Posterior cingulate gyrus (tissue), 11 donors: ENCODE measurements at regions not wholly inside any gene's neighbourhood (a gene's known extent, or its start where the extent isn't known, plus 50 kb on each side); places are given as distances from the start of the nearest gene placed in this dataset.
"Not testable (repeated sequence)": the region's sequence is repeated elsewhere in the genome, so short reads cannot be mapped to it uniquely, and the experiment has no call there.

Experiments
- DNase-seq, 10 donors: peaks; one replicate each; pipeline versions ENCODE4 v3.0.0 to v3.0.0-alpha.2; 2020 to 2021; ENCODE audit warnings: mixed read lengths in 3 of 10
- intact Hi-C: fragments of 100-400 bp; cut with DNase I; formaldehyde crosslinking; loops from one replicate; pipeline ENCODE4 v1.15.1; 2023

GRCh38 chr2:142586693-142587580 is 290.5 kb upstream of the KYNU start:
- peak in 1 of 10 donors; percentile 48 for DNase-seq
- intact Hi-C loops: no loop called here

- intact Hi-C loops: no loop called here
- no peak for DNase-seq
Measured at GRCh38 chr2:142585785-142586184, 291.7 kb upstream of the KYNU start.

- DNase-seq: no peak
- intact Hi-C loops: no loop called here
Measured at GRCh38 chr2:142582317-142582716, 295.1 kb upstream of the KYNU start.

DNA sequence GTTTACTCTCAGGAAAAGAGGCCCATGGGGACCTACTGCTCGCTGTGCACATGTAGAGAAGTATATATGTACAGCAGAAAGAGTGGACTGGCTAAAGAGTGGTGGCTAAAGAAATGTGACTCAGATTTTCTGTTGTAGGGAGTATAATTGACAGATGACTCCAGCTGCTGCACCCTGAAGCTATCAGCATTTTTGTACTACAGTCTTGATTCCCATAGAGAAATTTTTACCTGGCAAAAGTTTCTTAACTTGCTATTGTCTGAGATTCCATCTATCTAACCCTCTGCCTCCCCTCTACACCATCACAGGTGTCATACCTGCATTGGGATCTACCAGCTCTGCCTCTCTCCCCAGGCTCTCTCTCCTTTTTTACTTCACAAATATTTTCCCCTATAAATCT is 296.0 kb upstream of the KYNU start:
- intact Hi-C loops: no loop called here
- DNase-seq: no peak

DNA sequence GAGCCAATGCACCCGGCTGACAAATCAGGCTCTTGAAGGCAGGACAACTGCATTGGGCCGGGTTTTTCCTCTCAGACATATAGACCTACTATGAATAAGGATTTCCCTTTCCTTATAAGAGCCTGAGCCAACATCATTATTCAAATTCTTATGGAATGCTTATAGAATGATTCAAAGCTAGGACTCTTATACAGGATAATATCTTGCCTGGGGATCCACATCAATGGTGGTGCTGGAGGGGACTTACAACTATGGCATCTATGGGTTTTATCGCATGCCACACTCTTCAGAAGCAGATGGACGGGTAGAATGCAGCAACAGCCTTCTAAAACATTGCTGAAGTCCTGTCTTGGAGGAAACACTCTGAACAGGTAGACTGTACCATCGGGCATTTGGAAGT is 296.8 kb upstream of the KYNU start:
- no peak for DNase-seq
- intact Hi-C loops: no loop called here

GRCh38 chr2:142575561-142575960 is 301.9 kb upstream of the KYNU start:
- intact Hi-C loops: no loop called here
- no peak for DNase-seq

GRCh38 chr2:142574388-142574787 is 303.1 kb upstream of the KYNU start:
- intact Hi-C loops: no loop called here

GRCh38 chr2:142572346-142573132 is 304.9 kb upstream of the KYNU start:
- intact Hi-C loops: no loop called here

More at GRCh38 chr2:142574388-142574787, 303.1 kb upstream of the KYNU start:
- DNase-seq: no peak

GRCh38 chr2:142571934-142572333 is 305.5 kb upstream of the KYNU start:
- intact Hi-C loops: no loop called here
- DNase-seq: no peak

More at GRCh38 chr2:142572346-142573132, 304.9 kb upstream of the KYNU start:
- DNase-seq: no peak

DNA sequence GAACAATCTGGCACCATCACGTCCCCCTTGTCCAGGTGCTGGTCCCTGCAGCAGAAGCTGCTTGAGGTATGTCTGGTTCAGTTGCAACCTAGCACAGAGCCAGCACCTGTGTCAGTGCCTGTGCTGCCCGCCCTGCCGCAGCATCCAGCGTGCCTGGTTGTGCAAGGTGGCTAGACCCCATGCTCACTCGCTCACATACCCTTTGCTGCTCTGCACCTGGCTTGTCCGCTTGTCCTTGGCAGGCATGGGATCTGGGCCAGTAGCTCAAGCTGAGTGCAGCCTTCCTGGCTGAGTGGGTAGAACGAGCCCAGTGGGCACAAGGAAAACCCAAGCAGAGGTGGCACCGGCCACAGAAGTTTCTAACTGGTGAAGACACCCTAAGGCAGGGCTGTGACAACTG is 314.6 kb upstream of the KYNU start:
- DNase-seq: peak in 2 of 10 donors; percentile 49 to 73
- intact Hi-C loops: no loop called here

DNA sequence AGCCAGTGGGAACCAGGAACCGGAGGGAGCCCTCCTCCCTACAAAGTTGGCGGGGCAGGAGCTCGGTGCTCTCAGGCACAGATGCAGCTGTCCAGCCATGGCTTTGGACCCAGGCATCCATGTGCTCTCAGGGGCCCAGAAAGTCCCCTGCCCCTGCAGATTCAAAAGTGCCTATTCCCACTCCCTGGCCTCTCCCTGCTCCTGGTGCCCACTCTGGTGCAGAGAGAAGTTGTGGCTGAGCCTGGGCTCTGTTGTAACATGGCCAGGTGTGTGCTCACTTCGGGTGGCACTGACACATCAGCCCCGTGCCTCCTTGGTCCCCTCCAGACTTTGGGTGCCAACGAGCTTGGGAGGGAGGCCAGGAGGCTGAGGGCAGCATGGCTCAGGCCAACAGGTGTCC is 315.8 kb upstream of the KYNU start:
- DNase-seq: peak in 1 of 10 donors; percentile 78
- intact Hi-C loops: no loop called here

GRCh38 chr2:142557391-142557790 is 320.1 kb upstream of the KYNU start:
- intact Hi-C loops: no loop called here
- no peak for DNase-seq

DNA sequence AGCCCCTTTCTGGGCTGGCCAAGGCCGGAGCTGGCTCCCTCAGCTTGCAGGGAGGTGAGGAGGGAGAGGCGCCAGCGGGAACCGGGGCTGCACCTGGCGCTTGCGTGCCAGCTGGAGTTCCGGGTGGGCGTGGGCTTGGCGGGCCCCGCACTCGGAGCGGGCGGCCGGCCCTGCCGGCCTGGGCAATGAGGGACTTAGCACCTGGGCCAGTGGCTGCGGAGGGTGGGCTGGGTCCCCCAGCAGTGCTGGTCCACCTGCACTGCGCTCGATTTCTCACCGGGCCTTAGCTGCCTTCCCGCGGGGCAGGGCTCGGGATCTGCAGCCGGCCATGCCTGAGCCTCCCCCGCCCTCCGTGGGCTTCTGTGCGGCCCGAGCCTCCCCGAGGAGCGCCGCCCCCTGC is 331.5 kb upstream of the KYNU start:
- intact Hi-C loops: not testable (repeated sequence)
- peak in 2 of 10 donors; percentile 59 to 67 for DNase-seq

- no peak for DNase-seq
- intact Hi-C loops: no loop called here
Measured at GRCh38 chr2:142545036-142545435, 332.4 kb upstream of the KYNU start.

DNA sequence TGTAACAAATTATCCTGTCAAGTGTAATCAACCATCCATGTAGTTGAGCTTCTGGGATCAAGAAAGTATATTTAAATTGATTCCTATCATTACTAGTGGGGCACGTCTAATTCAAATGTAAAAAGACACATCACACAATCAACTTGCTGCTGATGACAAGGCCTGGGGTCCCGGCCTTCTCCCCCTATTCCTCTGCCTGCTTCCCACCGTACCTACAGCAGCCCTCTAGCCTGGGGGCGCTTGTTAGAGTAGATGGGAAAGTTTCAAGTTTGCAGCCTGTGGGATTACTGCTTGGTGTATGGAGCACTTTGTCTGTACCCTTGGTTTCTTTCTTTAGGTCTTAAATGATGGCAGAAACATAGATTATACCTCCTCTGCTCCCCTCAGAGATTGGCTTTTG is 333.3 kb upstream of the KYNU start:
- intact Hi-C loops: no loop called here
- no peak for DNase-seq

- no peak for DNase-seq
- intact Hi-C loops: no loop called here
Measured at GRCh38 chr2:142542431-142542910, 335.0 kb upstream of the KYNU start.

GRCh38 chr2:142536966-142537365 is 340.5 kb upstream of the KYNU start:
- intact Hi-C loops: no loop called here
- DNase-seq: no peak

DNA sequence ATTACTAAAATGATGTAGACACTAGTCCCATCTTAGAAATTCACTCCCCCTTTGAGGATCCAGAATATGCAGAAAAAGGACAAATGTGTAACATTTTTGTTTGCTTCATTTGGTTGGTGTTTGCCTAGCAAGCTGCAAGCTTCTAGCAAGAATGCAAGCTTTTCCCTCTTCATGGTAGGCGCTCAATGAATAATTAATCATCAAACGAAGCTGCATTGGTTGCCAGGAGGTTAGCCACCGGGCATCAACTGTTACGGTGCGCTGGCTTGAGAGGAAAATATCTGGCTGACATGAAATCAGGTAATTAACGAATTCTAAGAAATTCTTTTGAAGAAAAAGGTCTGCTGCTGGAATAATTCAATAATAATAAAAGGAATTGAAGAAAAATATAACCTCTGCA is 341.0 kb upstream of the KYNU start:
- intact Hi-C loops: no loop called here
- no peak for DNase-seq

DNA sequence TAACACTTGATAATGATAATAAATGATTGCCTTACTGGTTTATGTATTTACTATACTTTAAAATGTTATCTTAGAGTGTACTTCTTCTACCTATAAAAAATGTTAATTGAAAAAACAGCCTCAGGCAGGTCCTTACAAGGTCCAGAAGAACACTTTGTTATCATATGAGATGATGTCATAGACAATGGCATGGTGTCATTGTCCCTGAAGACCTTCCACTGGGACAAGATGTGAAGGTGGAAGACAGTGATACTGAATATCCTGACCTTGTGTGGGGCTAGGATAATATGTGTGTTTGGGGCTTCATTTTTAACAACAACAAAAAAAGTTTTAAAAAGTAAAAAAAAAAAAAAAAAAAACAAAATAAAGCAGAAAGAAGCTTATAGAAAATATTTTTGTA is 342.2 kb upstream of the KYNU start:
- no peak for DNase-seq
- intact Hi-C loops: no loop called here

DNA sequence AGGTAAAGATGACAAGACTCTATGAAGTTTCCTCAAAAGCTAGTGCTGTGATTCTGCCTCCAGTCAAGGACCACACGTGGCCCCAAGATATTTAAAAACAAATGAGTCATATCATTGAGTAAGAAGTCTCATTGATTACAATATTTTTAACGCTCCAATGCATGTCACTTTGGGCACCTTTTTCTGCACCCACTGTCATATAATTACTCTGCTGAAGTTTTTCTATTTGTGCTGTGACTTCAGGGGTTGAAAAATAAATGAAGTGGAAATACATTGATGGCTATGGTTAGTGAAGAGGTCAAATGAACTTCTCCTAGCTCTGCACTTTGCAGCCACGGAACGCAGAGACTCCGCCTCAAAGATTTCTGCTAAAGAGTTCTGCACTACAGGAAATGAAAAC is 344.3 kb upstream of the KYNU start:
- DNase-seq: no peak
- intact Hi-C loops: no loop called here

DNA sequence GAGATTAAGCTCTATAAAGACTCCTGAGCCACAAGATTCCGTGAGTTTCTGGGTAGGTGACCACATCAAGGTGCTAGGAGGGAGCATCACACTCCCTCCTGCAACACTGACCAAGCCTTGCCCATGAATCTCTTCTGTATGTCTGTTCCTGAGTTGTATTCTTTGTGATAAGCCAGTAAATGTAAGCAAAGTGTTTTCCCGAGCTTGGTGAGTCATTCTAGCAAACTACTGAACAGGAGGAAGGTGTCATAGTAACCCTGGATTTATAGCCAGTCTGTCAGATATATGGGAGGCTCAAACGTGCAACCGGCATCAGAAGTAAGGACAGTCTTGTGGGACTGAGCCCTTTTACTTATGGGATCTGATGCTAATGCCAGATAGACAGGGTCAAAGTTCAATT is 346.1 kb upstream of the KYNU start:
- intact Hi-C loops: no loop called here

GRCh38 chr2:142525720-142526119 is 351.7 kb upstream of the KYNU start:
- intact Hi-C loops: no loop called here

More for the DNA sequence above, 346.1 kb upstream of the KYNU start:
- DNase-seq: no peak

More at GRCh38 chr2:142525720-142526119, 351.7 kb upstream of the KYNU start:
- DNase-seq: no peak
